ENCODE measurements at regions not wholly inside any gene's neighbourhood (a gene's known extent, or its start where the extent isn't known, plus 50 kb on each side); places are given as distances from the start of the nearest gene placed in this dataset.

DNA sequence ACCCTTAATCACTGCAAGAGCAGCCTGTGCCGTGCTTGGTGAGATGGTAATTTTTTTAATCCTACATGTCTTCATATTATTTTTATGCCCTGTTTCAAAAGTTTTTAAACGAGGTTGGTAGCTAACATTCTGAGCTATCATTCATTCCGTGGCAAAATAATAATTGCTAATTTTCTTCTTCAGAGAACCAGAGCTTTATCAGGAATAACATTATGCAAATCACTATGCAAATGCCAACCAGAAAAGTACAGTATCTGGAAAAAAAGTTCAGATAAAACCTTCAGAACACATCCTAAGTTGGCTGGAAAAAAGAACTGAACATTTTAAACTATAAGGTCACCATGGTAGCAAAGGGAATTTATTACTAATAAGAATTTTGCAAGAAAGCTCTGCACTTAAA, 165.1 kb upstream of the NABP1 start:
- no peak for ATAC-seq
- Mint-ChIP-seq H3K4me1 (ENCODE audit: low read depth) (no peaks in the 10 kb centered on the region), H3K4me3 (no peak overlapping the region), H3K27ac (no peak overlapping the region), H3K9me3 (no peaks in the 10 kb centered on the region), H3K27me3 (peaks cover 1% of the 10 kb centered on the region), H3K36me3 (ENCODE audit: low read depth) (no peaks in the 10 kb centered on the region)
- intact Hi-C loops (cut with micrococcal nuclease): no loop called here
- CTCF ChIA-PET: interaction anchor here (0.9 to 1.1 kb wide), 4 partner anchors 9 to 348 kb away, joined by 3 to 5 read pairs (median 5); no protein-coding TSS in a partner anchor
- DNase-seq: no peak
- POLR2A ChIA-PET: no interaction called here
- TF ChIP-seq, protein P1, sequence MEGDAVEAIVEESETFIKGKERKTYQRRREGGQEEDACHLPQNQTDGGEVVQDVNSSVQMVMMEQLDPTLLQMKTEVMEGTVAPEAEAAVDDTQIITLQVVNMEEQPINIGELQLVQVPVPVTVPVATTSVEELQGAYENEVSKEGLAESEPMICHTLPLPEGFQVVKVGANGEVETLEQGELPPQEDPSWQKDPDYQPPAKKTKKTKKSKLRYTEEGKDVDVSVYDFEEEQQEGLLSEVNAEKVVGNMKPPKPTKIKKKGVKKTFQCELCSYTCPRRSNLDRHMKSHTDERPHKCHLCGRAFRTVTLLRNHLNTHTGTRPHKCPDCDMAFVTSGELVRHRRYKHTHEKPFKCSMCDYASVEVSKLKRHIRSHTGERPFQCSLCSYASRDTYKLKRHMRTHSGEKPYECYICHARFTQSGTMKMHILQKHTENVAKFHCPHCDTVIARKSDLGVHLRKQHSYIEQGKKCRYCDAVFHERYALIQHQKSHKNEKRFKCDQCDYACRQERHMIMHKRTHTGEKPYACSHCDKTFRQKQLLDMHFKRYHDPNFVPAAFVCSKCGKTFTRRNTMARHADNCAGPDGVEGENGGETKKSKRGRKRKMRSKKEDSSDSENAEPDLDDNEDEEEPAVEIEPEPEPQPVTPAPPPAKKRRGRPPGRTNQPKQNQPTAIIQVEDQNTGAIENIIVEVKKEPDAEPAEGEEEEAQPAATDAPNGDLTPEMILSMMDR (IDR thresholded peaks at IDR 0.05): no peak

DNA sequence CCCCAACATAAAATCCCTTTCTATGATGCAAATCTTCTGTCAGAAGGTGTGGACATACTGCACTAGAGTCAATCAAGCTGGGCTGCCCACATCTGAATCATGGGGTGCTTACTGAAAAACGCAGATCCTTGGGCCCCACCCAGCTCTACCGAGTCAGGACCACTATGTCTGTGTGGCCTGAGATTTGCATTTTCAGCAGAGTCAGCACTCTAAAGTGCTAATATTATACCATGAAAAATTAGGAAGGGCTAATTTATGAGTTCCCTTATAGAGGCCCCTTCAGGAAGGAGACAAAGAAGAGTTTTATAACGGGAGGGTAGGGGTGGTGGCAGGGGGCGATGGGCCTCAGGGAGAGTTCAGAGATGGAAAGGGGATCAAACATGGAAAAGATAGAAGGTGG, 163.3 kb upstream of the NABP1 start:
- intact Hi-C loops (cut with micrococcal nuclease): loop anchor here (5.0 kb wide), 1 partner anchor 297 kb away; no protein-coding TSS in a partner anchor
- TF ChIP-seq, protein P1 (IDR thresholded peaks at IDR 0.05): no peak
- no peaks in the 10 kb centered on the region for H3K4me1 Mint-ChIP-seq (ENCODE audit: low read depth)
- no peaks in the 10 kb centered on the region for H3K9me3 Mint-ChIP-seq
- ChIA-PET POLR2A (no interaction called here), CTCF (interaction anchor here (0.6 to 2.8 kb wide), 3 partner anchors 10 to 297 kb away, joined by 3 to 8 read pairs (median 4); no protein-coding TSS in a partner anchor)
- DNase-seq: no peak
- H3K27me3 Mint-ChIP-seq: no peaks in the 10 kb centered on the region
- ATAC-seq: no peak
- no peak overlapping the region for H3K27ac Mint-ChIP-seq
- no peak overlapping the region for H3K4me3 Mint-ChIP-seq
- H3K36me3 Mint-ChIP-seq (ENCODE audit: low read depth): no peaks in the 10 kb centered on the region

DNA sequence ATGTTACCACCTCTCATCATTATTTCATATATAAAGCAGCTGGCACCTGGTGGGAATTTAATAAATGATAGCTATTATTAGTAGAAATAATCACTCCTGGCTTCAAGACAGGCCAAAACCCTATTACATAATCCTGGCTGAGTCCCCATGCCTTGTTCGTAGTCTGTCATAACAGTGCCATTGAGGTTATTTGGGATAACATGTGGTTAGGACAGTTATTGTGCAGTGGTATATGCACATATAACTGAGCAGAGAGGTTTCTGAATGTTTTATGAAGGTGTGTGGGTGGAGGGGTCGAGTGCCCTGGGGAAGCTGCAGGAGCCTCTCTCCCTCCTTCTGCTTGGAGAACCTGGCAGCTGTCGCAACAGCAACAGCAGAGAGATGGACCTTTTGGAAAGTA, 162.4 kb upstream of the NABP1 start:
- no peaks in the 10 kb centered on the region for H3K9me3 Mint-ChIP-seq
- no peaks in the 10 kb centered on the region for H3K4me1 Mint-ChIP-seq (ENCODE audit: low read depth)
- H3K4me3 Mint-ChIP-seq: no peak overlapping the region
- POLR2A ChIA-PET: no interaction called here
- no peaks in the 10 kb centered on the region for H3K27me3 Mint-ChIP-seq
- TF ChIP-seq, protein P1 (IDR thresholded peaks at IDR 0.05): no peak
- H3K27ac Mint-ChIP-seq: no peak overlapping the region
- H3K36me3 Mint-ChIP-seq (ENCODE audit: low read depth): no peaks in the 10 kb centered on the region
- intact Hi-C loops (cut with micrococcal nuclease): loop anchor here (5.0 kb wide), 1 partner anchor 298 kb away; no protein-coding TSS in a partner anchor
- DNase-seq (no peak), ATAC-seq (no peak)
- CTCF ChIA-PET: interaction anchor here (0.6 to 2.8 kb wide), 5 partner anchors 9 to 351 kb away, joined by 3 to 8 read pairs (median 4); no protein-coding TSS in a partner anchor

DNA sequence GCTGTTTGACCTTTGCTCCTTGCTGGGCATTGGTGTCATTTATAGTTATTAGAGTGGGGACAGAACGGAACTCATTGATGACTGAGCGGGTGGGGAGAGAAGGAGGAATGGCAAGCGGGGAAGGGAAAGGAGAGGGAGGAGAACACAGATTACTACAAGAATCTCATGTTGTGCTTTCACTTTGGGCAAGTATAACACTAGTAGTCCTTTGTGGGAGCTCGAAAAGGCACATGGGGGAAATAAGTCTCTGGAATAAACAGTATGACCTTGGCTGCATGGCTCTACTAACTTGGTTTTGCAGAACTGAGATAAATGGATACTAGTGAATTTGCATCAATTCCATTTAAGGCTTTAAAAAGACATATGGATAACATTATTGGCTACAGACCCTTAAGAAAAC, 161.7 kb upstream of the NABP1 start:
- no peak overlapping the region for H3K27ac Mint-ChIP-seq
- H3K4me1 Mint-ChIP-seq (ENCODE audit: low read depth): no peaks in the 10 kb centered on the region
- H3K4me3 Mint-ChIP-seq: no peak overlapping the region
- H3K9me3 Mint-ChIP-seq: no peaks in the 10 kb centered on the region
- TF ChIP-seq, protein P1 (IDR thresholded peaks at IDR 0.05): no peak
- intact Hi-C loops (cut with micrococcal nuclease): loop anchor here (5.0 kb wide), 1 partner anchor 299 kb away; no protein-coding TSS in a partner anchor
- DNase-seq (no peak), ATAC-seq (no peak)
- H3K36me3 Mint-ChIP-seq (ENCODE audit: low read depth): no peaks in the 10 kb centered on the region
- CTCF ChIA-PET: interaction anchor here (1.6 to 2.8 kb wide), 2 partner anchors 298 to 352 kb away, joined by 4 to 8 read pairs; no protein-coding TSS in a partner anchor
- H3K27me3 Mint-ChIP-seq: no peaks in the 10 kb centered on the region
- POLR2A ChIA-PET: no interaction called here

DNA sequence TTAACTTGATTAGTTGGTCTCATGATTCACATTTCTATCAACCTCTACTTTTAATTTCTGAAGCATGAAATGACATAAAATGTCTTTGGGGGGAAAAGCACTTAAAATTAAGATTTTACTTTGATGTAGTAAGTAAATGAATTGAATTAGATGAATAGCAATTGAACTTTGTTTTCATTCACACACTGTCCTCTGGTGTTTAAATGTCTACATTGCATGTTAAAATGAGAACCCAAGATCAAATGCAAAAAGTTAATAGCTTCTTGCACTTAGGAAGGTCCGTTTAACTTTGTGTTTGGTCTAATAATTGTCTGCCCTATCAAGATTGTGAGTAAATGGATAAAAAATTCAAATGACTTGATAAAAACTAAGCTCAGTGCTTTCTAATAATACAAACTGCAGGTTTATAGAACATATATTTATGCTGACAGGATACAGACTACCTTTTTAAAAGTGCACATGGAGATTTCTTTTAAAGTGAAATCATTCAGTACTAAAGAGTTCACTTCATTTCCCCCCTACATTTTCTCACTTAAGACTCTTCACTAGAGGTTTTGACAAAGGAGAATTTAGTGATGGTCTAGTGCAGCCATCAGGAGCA, 156.2 kb upstream of the NABP1 start:
- Mint-ChIP-seq H3K4me1 (ENCODE audit: low read depth) (no peaks in the 10 kb centered on the region), H3K36me3 (ENCODE audit: low read depth) (no peaks in the 10 kb centered on the region), H3K27ac (no peak overlapping the region), H3K9me3 (no peaks in the 10 kb centered on the region), H3K4me3 (no peak overlapping the region), H3K27me3 (no peaks in the 10 kb centered on the region)
- DNase-seq: no peak
- ATAC-seq: peak; percentile 56
- CTCF ChIA-PET: interaction anchor here (0.7 to 6.2 kb wide), 21 partner anchors 9 to 469 kb away, joined by 3 to 51 read pairs (median 5); no protein-coding TSS in a partner anchor
- POLR2A ChIA-PET: no interaction called here
- intact Hi-C loops (cut with micrococcal nuclease): loop anchor here (1.0 to 10.0 kb wide), 2 partner anchors 356 to 467 kb away; no protein-coding TSS in a partner anchor
- TF ChIP-seq, protein P1 (IDR thresholded peaks at IDR 0.05): peak; percentile 70

Data from activated CD8-positive, alpha-beta T cell treated with anti-CD3 and anti-CD28 coated beads for 36 hours (primary cell).